ENCODE measurements at regions not wholly inside any gene's neighbourhood (a gene's known extent, or its start where the extent isn't known, plus 50 kb on each side); places are given as distances from the start of the nearest gene placed in this dataset.

- FAIRE-seq, result no peak
Measured at GRCh38 chr3:14284694-14285547, 106.3 kb downstream of the LSM3 start.

GRCh38 chr3:14285548-14285925 lies 106.9 kb downstream of the LSM3 start:
- DNase-seq (ENCODE audit: extremely low spot score, insufficient read length, low read depth) (no peak), FAIRE-seq (no peak)

More at GRCh38 chr3:14284694-14285547, 106.3 kb downstream of the LSM3 start:
- no peak for DNase-seq (ENCODE audit: extremely low spot score, insufficient read length, low read depth)

DNA sequence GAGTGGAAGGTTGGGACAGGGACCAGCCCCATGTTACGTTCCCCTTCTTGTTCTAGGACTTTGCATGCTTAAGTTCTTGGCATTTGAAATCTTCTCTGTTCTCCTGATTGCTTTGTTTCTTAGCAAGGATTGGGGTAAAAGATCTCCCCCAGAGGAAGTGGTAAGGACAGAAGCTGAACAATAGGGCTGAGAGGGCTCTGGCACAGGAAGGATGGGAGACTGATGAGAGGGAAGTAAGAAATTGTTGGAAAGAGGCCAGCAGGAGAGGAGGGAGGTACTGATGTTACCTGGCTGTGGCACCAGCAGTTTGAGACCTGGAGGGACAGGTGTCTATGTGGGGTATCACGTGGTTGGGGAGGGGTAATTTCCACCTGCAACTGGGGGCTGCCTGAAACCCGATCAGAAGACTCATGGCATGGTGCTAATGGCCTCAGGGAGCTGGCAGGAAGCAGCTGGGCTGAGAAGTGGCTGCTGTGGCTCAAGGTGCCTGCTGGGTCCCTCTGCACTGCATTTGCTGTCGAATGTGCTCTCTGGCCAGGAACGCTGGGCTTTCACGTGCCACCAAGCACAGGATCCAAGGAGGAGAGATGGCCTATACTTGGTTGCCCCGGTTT lies 108.4 kb downstream of the LSM3 start:
- DNase-seq (ENCODE audit: extremely low spot score, insufficient read length, low read depth) (no peak), FAIRE-seq (no peak)

DNA sequence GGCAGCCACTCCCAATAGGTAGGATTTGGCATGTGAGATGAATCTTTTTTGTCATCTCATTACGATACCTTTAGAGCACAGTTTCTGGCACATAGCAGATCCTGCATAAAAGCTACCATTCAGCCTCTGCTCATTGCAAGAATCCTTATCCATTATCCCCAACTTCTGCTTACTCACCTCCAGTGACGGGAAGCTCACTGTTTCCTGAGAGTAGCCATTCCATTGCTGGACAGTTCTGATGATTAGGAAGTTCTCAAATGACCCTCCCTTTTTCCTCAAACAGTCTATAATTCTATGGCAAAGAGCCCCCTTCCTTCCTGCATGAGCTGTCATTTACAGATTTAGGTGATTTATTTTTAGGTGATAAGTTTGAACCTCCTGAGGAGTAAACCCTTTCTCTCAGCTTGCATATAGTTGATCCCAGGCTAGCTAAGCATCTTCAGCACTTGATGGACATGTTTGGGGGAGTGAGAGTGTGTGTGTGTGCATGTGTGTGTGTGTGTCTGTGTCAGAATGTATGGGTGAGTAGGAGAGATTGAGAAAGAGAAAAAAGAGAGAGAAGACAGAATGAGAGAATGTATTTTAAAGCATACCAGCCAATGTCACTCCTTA lies 109.7 kb downstream of the LSM3 start:
- FAIRE-seq, result no peak
- no peak for DNase-seq (ENCODE audit: extremely low spot score, insufficient read length, low read depth)

- no peak for FAIRE-seq
- no peak for DNase-seq (ENCODE audit: extremely low spot score, insufficient read length, low read depth)
Measured at GRCh38 chr3:14288833-14289451, 110.3 kb downstream of the LSM3 start.

DNA sequence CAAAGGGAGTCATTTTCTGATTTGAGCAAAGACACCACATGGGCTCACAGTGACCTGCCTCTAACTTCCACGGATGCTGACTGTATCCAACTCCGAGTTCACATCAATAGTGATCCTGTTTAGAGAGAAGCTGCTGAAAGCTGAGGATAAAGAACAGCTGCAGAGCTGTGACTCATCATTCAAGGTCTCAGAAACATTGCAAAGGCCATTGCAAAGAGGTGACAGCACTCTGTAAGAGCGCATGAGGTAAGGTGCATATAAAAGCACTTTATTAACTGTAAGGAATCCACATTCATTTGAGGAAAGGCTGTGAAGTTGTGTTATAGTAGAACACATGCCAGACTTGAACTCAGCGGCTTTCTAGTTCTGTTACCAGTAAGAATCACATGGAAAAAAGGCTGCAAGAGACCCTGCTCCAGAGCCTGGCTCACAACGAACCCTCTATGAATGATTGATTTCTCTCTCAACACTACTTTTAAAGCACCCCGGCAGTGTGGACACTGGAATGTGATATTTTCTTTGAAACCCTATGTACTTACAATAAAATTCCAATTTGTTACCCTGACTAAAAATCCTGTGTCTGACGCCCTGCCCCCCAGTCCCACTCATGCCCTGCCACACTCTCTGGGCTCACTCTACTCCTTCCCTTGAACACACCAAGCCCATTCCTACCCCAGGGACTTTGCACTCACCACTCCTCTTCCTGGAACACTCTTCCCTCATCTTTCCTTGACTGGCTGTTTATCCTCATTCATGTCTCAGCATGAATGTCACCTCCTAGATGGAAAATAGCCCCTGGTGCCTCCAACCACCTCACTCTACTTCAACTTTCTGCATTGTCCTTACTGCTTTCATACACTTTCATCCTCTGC lies 111.2 kb downstream of the LSM3 start:
- no peak for DNase-seq (ENCODE audit: extremely low spot score, insufficient read length, low read depth)
- FAIRE-seq, result no peak

DNA sequence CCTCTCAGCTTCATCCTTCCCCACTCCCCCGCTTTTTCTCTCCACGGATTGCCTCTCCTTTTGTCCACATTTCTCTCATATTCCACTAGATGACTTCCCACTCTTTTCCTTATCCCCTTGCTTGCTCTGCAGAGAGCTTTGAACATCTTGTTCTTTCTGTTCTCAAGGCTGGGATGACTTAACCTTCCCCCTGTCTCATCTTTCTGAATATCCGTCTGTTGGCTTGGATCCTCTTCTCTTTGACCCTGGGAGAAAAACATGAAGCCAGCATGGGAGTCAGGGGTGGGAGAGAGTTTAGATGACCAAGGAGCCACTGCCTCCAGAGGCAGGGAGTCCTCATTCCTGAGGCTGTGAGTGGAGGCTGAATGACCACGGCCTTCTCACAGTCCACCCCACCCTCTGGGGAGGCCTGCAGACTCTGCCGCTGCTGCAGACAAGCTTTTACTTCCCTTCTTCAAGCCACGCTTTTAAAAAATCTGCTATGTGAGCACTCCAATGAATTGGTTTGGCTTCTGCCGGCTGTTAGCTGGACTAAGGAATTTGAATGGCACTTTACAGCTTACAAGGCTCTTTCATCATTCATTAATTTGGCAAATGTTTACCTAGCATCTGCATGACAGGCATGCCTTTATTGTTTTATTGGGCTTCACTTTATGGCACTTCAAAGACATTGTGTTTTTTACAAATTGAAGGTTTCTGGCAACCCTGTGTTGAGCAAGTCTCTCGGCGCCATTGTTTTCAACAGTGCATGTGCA lies 111.6 kb upstream of the SLC6A6 start:
- FAIRE-seq, result no peak
- no peak for DNase-seq (ENCODE audit: extremely low spot score, insufficient read length, low read depth)

- FAIRE-seq (no peak), DNase-seq (ENCODE audit: extremely low spot score, insufficient read length, low read depth) (no peak)
Measured at GRCh38 chr3:14295037-14295436, 107.4 kb upstream of the SLC6A6 start.

DNA sequence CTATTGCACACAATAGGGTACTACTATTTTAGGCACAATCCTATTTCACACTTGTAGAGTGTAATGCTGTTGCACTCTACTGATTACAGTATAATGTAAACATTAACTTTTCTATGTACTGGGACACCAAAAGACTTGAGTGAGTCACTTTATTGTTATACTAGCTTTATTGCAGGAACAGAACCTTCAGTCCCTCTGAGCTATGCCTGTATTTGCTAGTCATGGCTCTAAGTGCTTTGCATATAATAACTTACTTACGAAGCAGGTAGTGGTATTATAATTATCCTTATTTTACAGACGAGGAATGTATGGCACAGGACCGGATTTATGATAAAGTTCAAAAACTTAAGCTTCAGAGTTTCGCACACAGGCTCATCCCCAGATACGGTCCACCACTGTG lies 106.6 kb upstream of the SLC6A6 start:
- FAIRE-seq, result no peak
- no peak for DNase-seq (ENCODE audit: extremely low spot score, insufficient read length, low read depth)

DNA sequence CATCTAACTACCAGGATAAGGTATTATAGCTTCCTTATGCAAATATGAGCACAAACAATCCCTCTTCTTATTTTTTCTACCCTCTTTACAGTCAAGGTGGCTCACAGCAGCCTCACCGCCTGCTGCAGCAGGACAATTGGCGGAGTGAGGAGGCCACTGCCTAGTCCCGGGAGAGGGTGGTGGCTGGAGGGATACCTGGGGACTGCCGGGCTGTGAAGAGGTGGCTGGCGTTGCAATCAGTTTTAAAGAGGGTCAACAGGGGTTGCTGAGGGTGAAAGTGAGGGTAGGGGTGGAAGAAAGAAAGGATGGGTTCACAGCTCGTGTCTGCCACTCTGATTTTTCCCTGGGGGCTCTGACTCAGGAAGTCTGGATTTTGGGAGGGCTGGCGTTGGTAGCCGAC lies 105.1 kb upstream of the SLC6A6 start:
- FAIRE-seq, result no peak
- DNase-seq (ENCODE audit: extremely low spot score, insufficient read length, low read depth), result no peak

GRCh38 chr3:14297784-14298236 lies 104.6 kb upstream of the SLC6A6 start:
- FAIRE-seq (no peak), DNase-seq (ENCODE audit: extremely low spot score, insufficient read length, low read depth) (no peak)

DNA sequence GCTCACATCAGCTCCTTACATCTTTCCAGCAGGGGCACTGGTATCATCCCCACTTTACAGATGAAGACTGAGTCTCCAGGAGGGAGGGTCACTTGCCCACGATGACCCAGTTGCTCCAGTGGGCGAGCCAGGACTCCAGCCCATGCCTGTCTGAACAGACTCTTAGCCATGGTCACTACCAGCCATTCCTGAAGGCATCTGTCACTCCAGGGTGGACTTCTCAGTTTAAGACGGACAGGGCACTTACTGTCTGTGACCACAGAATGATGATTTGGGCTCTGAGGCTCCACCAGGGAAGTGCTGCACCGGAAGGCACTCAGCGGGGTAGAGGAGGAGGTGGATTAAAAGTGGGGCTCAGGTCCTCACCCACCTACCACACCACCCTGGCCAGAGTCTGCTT lies 104.0 kb upstream of the SLC6A6 start:
- no peak for FAIRE-seq
- DNase-seq (ENCODE audit: extremely low spot score, insufficient read length, low read depth), result no peak

DNA sequence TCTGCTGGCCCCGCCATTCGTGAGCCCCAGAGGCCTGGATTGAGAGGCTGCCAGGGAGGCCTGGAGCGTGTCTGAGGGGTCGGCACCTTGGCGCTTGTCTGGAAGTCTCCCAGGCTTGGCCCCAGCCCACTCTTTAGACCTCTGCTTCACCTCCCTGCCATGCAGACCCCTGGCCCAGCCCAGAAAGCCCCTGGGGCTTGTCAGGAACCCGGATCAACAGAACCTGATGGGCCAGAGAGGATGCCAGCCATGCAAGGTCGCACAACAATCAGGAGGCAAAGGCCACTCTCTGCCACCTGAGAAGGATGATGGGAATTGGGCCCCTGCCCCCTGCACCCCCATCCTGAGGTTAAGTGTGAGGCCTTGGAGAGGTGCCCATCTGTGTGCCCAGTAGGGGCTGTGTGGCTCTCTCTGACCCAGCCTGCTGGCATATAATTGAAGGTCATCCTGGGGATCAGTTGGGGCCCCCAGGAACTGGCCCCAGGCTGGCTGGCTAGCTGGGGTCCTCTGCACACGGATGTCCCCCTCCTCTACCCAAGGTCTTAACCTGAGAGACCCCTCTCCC lies 103.3 kb upstream of the SLC6A6 start:
- DNase-seq (ENCODE audit: extremely low spot score, insufficient read length, low read depth) (no peak), FAIRE-seq (no peak)

- FAIRE-seq (no peak), DNase-seq (ENCODE audit: extremely low spot score, insufficient read length, low read depth) (no peak)
Measured at GRCh38 chr3:14299767-14300166, 102.6 kb upstream of the SLC6A6 start.

- no peak for FAIRE-seq
- no peak for DNase-seq (ENCODE audit: extremely low spot score, insufficient read length, low read depth)
Measured at GRCh38 chr3:14300721-14301399, 101.5 kb upstream of the SLC6A6 start.

DNA sequence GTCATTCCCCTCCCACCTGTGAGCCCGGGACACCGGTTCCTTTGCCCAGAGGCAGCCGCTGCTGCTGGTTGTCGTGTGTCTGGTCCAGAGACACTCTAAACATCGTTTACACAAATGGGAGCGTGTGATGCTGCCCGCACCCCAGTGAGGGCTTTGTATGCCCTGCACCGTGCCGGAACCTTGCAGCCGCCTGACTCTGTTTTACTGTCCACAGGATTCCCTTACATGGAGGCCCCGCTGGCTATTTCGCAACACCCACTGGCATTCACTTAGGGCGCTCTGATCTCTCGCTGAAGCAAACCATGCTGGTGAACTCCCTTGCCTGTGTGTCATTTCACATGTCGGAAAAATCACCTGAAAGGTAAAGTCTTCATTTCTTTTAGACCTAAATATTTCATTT lies 100.8 kb upstream of the SLC6A6 start:
- no peak for DNase-seq (ENCODE audit: extremely low spot score, insufficient read length, low read depth)
- no peak for FAIRE-seq

GRCh38 chr3:14303336-14304100 lies 98.9 kb upstream of the SLC6A6 start:
- no peak for FAIRE-seq
- no peak for DNase-seq (ENCODE audit: extremely low spot score, insufficient read length, low read depth)
